ENCODE measurements at regions not wholly inside any gene's neighbourhood (a gene's known extent, or its start where the extent isn't known, plus 50 kb on each side); places are given as distances from the start of the nearest gene placed in this dataset.

GRCh38 chr11:27203077-27203647, 159.9 kb downstream of the CCDC34 start:
- Histone ChIP-seq H3K9ac (ENCODE audit: low read depth in 1 of 2, low read length in 2 of 2) (no peak overlapping the region), H3K4me1 (ENCODE audit: control insufficient read depth in 4 of 4, insufficient read depth in 4 of 4, low read length in 3 of 4) (peaks cover 0 to 12% (median 3%) of the 10 kb centered on the region in 4 donors), H3K4me3 (ENCODE audit: low read depth in 1 of 3, low read length in 3 of 3) (no peak overlapping the region), H3K9me3 (ENCODE audit: control insufficient read depth in 4 of 4, low read length in 3 of 4) (no peaks in the 10 kb centered on the region), H3K27ac (ENCODE audit: low read depth in 1 of 2, low read length in 2 of 2) (no peak overlapping the region), H3K27me3 (ENCODE audit: control insufficient read depth in 4 of 4, insufficient read depth in 4 of 4, low read length in 3 of 4) (no peaks in the 10 kb centered on the region), H3K36me3 (ENCODE audit: control insufficient read depth in 4 of 4, insufficient read depth in 3 of 4, low read depth in 1 of 4, low read length in 3 of 4) (no peaks in the 10 kb centered on the region)
- DNase-seq (ENCODE audit: low spot score): no peak
- 93% methylated on average over 5 of the region's 5 CpGs for WGBS
- no peak for TF ChIP-seq TAF1 (conservative IDR thresholded peaks at IDR 0.05)
- TF ChIP-seq FOXA2 (IDR thresholded peaks at IDR 0.05): no peak
- TF ChIP-seq EGR1 (IDR thresholded peaks at IDR 0.05; ENCODE audit: low read depth in 2 of 2): no peak
- no peak for TF ChIP-seq JUND (IDR thresholded peaks at IDR 0.05)
- TF ChIP-seq FOXA1 (IDR thresholded peaks at IDR 0.05): no peak
- no peak for TF ChIP-seq SP1 (IDR thresholded peaks at IDR 0.05)
- no peak for TF ChIP-seq CTCF (IDR thresholded peaks at IDR 0.05; ENCODE audit: low read depth, low read length, missing input control)
- no peak for TF ChIP-seq MAX (IDR thresholded peaks at IDR 0.05)
- TF ChIP-seq GABPA (IDR thresholded peaks at IDR 0.05 in 1 of 2, conservative IDR thresholded peaks at IDR 0.05 in 1 of 2): no peak
- no peak for TF ChIP-seq YY1 (IDR thresholded peaks at IDR 0.05)
- TF ChIP-seq ZBTB33 (IDR thresholded peaks at IDR 0.05): no peak
- TF ChIP-seq HNF4G (IDR thresholded peaks at IDR 0.05): no peak
- no peak for TF ChIP-seq RAD21 (IDR thresholded peaks at IDR 0.05)
- TF ChIP-seq REST (IDR thresholded peaks at IDR 0.05): no peak
- no peak for TF ChIP-seq NR2F2 (IDR thresholded peaks at IDR 0.05)
